Caco-2 (cell line): ENCODE measurements at regions not wholly inside any gene's neighbourhood (a gene's known extent, or its start where the extent isn't known, plus 50 kb on each side); places are given as distances from the start of the nearest gene placed in this dataset.

Experiments
- BruUV-seq: library from RNA; stranded (reverse); fragments of 400-500 nt; replicated peaks from 2 replicates; lab custom pipeline; 2021; lab: Mats Ljungman, UMichigan
- CTCF ChIA-PET: fragments of 300-600 bp; sonication (Branson Sonifier 250); formaldehyde crosslinking; loops from one replicate; lab custom pipeline; 2022; ENCODE audit warnings: antibody characterized with exemption; lab: Charles Lee
- POLR2A ChIA-PET: fragments of 300-600 bp; sonication (Branson Sonifier 250); formaldehyde crosslinking; loops from one replicate; lab custom pipeline; 2022; ENCODE audit warnings: antibody characterized with exemption; lab: Charles Lee
- DNase-seq, 2 experiments: peaks; one replicate each; pipeline versions ENCODE4 v3.0.0 to v3.0.0-alpha.2; 2020 to 2022
- H3K27me3 ChIP-seq: replicated peaks from 2 replicates; pipeline ENCODE4 v1.6.0; 2011; ENCODE audit warnings: low read length; ENCODE audit not compliant: control insufficient read depth, insufficient read depth
- H3K36me3 ChIP-seq: 2 replicates; pipeline ENCODE4 v1.5.1; 2011; ENCODE audit warnings: low read length; ENCODE audit not compliant: control insufficient read depth, insufficient read depth
- H3K4me1 ChIP-seq: fragments of 250-450 bp; sonication (Bioruptor Pico); 2 replicates; pipeline ENCODE4 v1.5.1; 2020; ENCODE audit warnings: mild to moderate bottlenecking
- H3K4me3 ChIP-seq: 2 replicates; pipeline ENCODE4 v1.5.1; 2011; ENCODE audit warnings: low read depth, mild to moderate bottlenecking, control low read depth, low read length
- H3K9me3 ChIP-seq: fragments of 250-450 bp; sonication (Bioruptor Pico); 2 replicates; pipeline ENCODE4 v1.5.1; 2020; ENCODE audit warnings: mild to moderate bottlenecking, moderate library complexity
- H3K27ac Mint-ChIP-seq: one replicate; pipeline ENCODE4 v1.8.0; 2022; ENCODE audit warnings: mixed read lengths; ENCODE audit not compliant: unreplicated experiment
- H3K27me3 Mint-ChIP-seq: one replicate; pipeline ENCODE4 v1.8.0; 2022; ENCODE audit warnings: mixed read lengths; ENCODE audit not compliant: insufficient read depth, unreplicated experiment
- H3K36me3 Mint-ChIP-seq: one replicate; pipeline ENCODE4 v1.8.0; 2022; ENCODE audit warnings: mild to moderate bottlenecking, mixed read lengths; ENCODE audit not compliant: insufficient read depth, unreplicated experiment
- H3K4me1 Mint-ChIP-seq: one replicate; pipeline ENCODE4 v1.8.0; 2022; ENCODE audit warnings: low read depth, mixed read lengths; ENCODE audit not compliant: unreplicated experiment
- H3K4me3 Mint-ChIP-seq: one replicate; pipeline ENCODE4 v1.8.0; 2022; ENCODE audit warnings: mild to moderate bottlenecking, moderate library complexity, mixed read lengths; ENCODE audit not compliant: unreplicated experiment
- H3K9me3 Mint-ChIP-seq: one replicate; pipeline ENCODE4 v1.8.0; 2022; ENCODE audit warnings: mixed read lengths; ENCODE audit not compliant: unreplicated experiment
- CTCF ChIP-seq, 2 experiments: fragments of 200-600 bp in 1 of 2; IDR thresholded peaks; 1 replicate in 1 of 2; 2 replicates in 1 of 2; pipeline versions ENCODE4 v1.5.1 to v1.8.0; 2011 to 2022; ENCODE audit warnings: antibody characterized with exemption in 1 of 2, control low read depth in 1 of 2, inconsistent platforms in 1 of 2, low read depth in 1 of 2, low read length in 1 of 2, mild to moderate bottlenecking in 1 of 2, moderate library complexity in 1 of 2; ENCODE audit not compliant: insufficient read depth in 1 of 2, severe bottlenecking in 1 of 2, unreplicated experiment in 1 of 2
- intact Hi-C: fragments of 100-400 bp; cut with micrococcal nuclease; formaldehyde crosslinking; loops from one replicate; pipeline ENCODE4 v1.10.0; 2022; ENCODE audit not compliant: unreplicated experiment

- DNase-seq: no peak
- Mint-ChIP-seq H3K4me3 (no peak overlapping the region), H3K27ac (no peak overlapping the region), H3K4me1 (no peaks in the 10 kb centered on the region), H3K36me3 (no peaks in the 10 kb centered on the region), H3K9me3 (no peaks in the 10 kb centered on the region), H3K27me3 (peaks cover 9% of the 10 kb centered on the region)
- no peak overlapping the region for H3K4me3 ChIP-seq
- no peaks in the 10 kb centered on the region for H3K36me3 ChIP-seq
- intact Hi-C loops: no loop called here
- BruUV-seq: no TSS peak
- no peaks in the 10 kb centered on the region for H3K27me3 ChIP-seq
- POLR2A ChIA-PET: no interaction called here
- CTCF ChIA-PET: no interaction called here
- no peaks in the 10 kb centered on the region for H3K4me1 ChIP-seq
- H3K9me3 ChIP-seq: no peaks in the 10 kb centered on the region
- no peak for TF ChIP-seq CTCF (IDR thresholded peaks at IDR 0.05; ENCODE audit: insufficient read depth in 1 of 2, low read depth in 1 of 2, low read length in 1 of 2, severe bottlenecking in 1 of 2, unreplicated experiment in 1 of 2)
These were observed 422.3 kb upstream of the RBFOX1 start for GRCh38 chr16:6910301-6910700.

GRCh38 chr16:6905601-6906000, 427.0 kb upstream of the RBFOX1 start:
- CTCF ChIA-PET: no interaction called here

GRCh38 chr16:6903671-6904070, 429.0 kb upstream of the RBFOX1 start:
- H3K4me3 ChIP-seq: no peak overlapping the region
- no TSS peak for BruUV-seq
- H3K9me3 ChIP-seq: 0 out of 2 replicates have a peak, but pooled peaks cover 2% of the 10 kb centered on the region
- H3K27ac Mint-ChIP-seq: no peak overlapping the region
- no peaks in the 10 kb centered on the region for H3K27me3 ChIP-seq
- CTCF ChIA-PET: no interaction called here
- H3K27me3 Mint-ChIP-seq: peaks cover 10% of the 10 kb centered on the region
- H3K9me3 Mint-ChIP-seq: no peaks in the 10 kb centered on the region
- no peaks in the 10 kb centered on the region for H3K4me1 ChIP-seq
- H3K4me3 Mint-ChIP-seq: no peak overlapping the region
- no peaks in the 10 kb centered on the region for H3K36me3 ChIP-seq
- intact Hi-C loops: no loop called here
- no peak for TF ChIP-seq CTCF (IDR thresholded peaks at IDR 0.05; ENCODE audit: insufficient read depth in 1 of 2, low read depth in 1 of 2, low read length in 1 of 2, severe bottlenecking in 1 of 2, unreplicated experiment in 1 of 2)
- no peaks in the 10 kb centered on the region for H3K4me1 Mint-ChIP-seq
- DNase-seq: no peak
- H3K36me3 Mint-ChIP-seq: no peaks in the 10 kb centered on the region
- POLR2A ChIA-PET: no interaction called here

More at GRCh38 chr16:6905601-6906000, 427.0 kb upstream of the RBFOX1 start:
- no peaks in the 10 kb centered on the region for H3K9me3 Mint-ChIP-seq
- Histone ChIP-seq H3K4me1 (no peaks in the 10 kb centered on the region), H3K4me3 (no peak overlapping the region), H3K9me3 (no peaks in the 10 kb centered on the region), H3K27me3 (no peaks in the 10 kb centered on the region), H3K36me3 (no peaks in the 10 kb centered on the region)
- no peaks in the 10 kb centered on the region for H3K36me3 Mint-ChIP-seq
- peaks cover 13% of the 10 kb centered on the region for H3K27me3 Mint-ChIP-seq
- intact Hi-C loops: no loop called here
- POLR2A ChIA-PET: no interaction called here
- no peak for TF ChIP-seq CTCF (IDR thresholded peaks at IDR 0.05; ENCODE audit: insufficient read depth in 1 of 2, low read depth in 1 of 2, low read length in 1 of 2, severe bottlenecking in 1 of 2, unreplicated experiment in 1 of 2)
- H3K27ac Mint-ChIP-seq: no peak overlapping the region
- H3K4me3 Mint-ChIP-seq: no peak overlapping the region
- no TSS peak for BruUV-seq
- no peak for DNase-seq
- H3K4me1 Mint-ChIP-seq: no peaks in the 10 kb centered on the region
